ENCODE measurements at regions not wholly inside any gene's neighbourhood (a gene's known extent, or its start where the extent isn't known, plus 50 kb on each side); places are given as distances from the start of the nearest gene placed in this dataset.

DNA sequence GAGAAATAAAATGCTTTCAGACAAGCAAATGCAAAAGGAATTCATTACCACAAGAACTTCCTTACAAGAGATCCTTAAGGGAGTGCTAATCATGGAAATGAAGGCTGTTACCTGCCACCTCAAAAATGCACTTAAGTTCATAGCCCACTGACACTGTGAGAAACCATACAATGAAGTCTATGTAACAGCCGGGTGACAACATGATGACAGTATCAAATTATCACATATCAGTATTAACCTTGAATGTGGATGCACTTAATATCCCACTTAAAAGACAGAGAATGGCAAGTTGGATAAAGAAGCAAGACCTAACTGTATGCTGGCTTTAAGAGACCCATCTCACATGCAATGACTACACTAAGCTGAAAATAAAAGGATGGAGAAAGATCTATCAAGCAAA is 403.4 kb upstream of the MC4R start:
- peaks cover 12% of the 10 kb centered on the region for H3K36me3 Mint-ChIP-seq
- no peak overlapping the region for H3K4me3 Mint-ChIP-seq
- Histone ChIP-seq H3K36me3 (ENCODE audit: control insufficient read depth, insufficient read depth, low read length) (no peaks in the 10 kb centered on the region), H3K4me3 (ENCODE audit: low read length) (no peak overlapping the region), H3K27ac (ENCODE audit: low read length) (no peak overlapping the region), H3K4me1 (ENCODE audit: control insufficient read depth, insufficient read depth, low read length) (no peaks in the 10 kb centered on the region), H3K27me3 (ENCODE audit: control insufficient read depth, insufficient read depth, low read length) (no peaks in the 10 kb centered on the region), H3K9me3 (ENCODE audit: control insufficient read depth, insufficient read depth, low read length) (peaks cover 8% of the 10 kb centered on the region)
- TF ChIP-seq, protein P1, sequence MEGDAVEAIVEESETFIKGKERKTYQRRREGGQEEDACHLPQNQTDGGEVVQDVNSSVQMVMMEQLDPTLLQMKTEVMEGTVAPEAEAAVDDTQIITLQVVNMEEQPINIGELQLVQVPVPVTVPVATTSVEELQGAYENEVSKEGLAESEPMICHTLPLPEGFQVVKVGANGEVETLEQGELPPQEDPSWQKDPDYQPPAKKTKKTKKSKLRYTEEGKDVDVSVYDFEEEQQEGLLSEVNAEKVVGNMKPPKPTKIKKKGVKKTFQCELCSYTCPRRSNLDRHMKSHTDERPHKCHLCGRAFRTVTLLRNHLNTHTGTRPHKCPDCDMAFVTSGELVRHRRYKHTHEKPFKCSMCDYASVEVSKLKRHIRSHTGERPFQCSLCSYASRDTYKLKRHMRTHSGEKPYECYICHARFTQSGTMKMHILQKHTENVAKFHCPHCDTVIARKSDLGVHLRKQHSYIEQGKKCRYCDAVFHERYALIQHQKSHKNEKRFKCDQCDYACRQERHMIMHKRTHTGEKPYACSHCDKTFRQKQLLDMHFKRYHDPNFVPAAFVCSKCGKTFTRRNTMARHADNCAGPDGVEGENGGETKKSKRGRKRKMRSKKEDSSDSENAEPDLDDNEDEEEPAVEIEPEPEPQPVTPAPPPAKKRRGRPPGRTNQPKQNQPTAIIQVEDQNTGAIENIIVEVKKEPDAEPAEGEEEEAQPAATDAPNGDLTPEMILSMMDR (IDR thresholded peaks at IDR 0.05) = no peak
- intact Hi-C loops (cut with micrococcal nuclease) = no loop called here
- 100% methylated on average over 1 of the region's 1 CpG for WGBS (ENCODE audit: insufficient coverage)
- no peak overlapping the region for H3K27ac Mint-ChIP-seq
- no peaks in the 10 kb centered on the region for H3K4me1 Mint-ChIP-seq
- H3K27me3 Mint-ChIP-seq (ENCODE audit: low read depth in 2 of 2) = no peaks in the 10 kb centered on the region
- no peak for DNase-seq
- peaks cover 17 to 22% of the 10 kb centered on the region in 2 donors for H3K9me3 Mint-ChIP-seq
- ATAC-seq = no peak

DNA sequence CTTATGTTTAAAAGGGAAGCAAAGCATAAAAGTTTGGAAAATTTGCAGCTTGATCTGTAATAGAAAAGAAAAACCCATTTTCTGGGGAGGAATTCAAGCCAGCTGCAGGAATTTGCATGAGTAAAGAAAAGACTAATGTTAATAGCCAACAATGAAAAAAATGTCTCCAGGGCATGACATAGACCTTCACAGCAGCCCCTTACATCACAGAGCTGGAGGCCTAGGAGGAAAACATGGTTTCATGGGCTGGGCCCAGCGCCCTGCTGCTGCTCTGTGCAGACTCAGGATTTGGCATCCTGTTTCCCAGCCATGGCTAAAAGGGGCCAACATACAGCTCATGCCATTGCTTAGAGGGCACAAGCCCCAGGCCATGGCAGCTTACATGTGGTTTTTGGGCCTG is 411.6 kb upstream of the MC4R start:
- intact Hi-C loops (cut with micrococcal nuclease) = no loop called here
- no peak for ATAC-seq

DNA sequence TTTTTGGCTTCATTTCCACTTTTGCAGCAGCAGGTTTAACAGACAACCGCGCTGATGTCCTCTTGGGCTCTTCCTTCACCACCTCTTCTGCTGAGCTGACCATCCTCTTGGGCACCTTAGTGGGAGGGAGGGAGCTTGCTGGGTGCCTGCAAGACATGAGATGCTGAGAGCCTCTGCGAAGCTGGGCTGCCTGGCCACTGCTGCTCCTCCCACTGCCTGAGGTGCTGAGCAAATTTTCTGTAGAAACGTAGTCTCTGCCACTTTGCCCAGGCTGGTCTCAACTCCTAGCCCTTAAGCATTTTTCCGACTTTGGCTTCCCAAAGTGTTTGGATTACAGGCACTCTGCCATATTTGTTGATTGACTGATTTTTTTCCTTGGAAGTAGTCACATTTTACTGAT is 422.2 kb upstream of the MC4R start:
- TF ChIP-seq, protein P1 (IDR thresholded peaks at IDR 0.05) = no peak
- Mint-ChIP-seq H3K27me3 (ENCODE audit: low read depth in 2 of 2) (no peaks in the 10 kb centered on the region), H3K4me1 (no peaks in the 10 kb centered on the region), H3K27ac (no peak overlapping the region), H3K9me3 (peaks cover 10 to 17% of the 10 kb centered on the region in 2 donors), H3K36me3 (peaks cover 8% of the 10 kb centered on the region), H3K4me3 (no peak overlapping the region)
- Histone ChIP-seq H3K36me3 (ENCODE audit: control insufficient read depth, insufficient read depth, low read length) (no peaks in the 10 kb centered on the region), H3K27me3 (ENCODE audit: control insufficient read depth, insufficient read depth, low read length) (no peaks in the 10 kb centered on the region), H3K4me1 (ENCODE audit: control insufficient read depth, insufficient read depth, low read length) (no peaks in the 10 kb centered on the region), H3K27ac (ENCODE audit: low read length) (no peak overlapping the region), H3K4me3 (ENCODE audit: low read length) (no peak overlapping the region), H3K9me3 (ENCODE audit: control insufficient read depth, insufficient read depth, low read length) (peaks cover 7% of the 10 kb centered on the region)
- ATAC-seq (no peak), DNase-seq (no peak)
- intact Hi-C loops (cut with micrococcal nuclease) = no loop called here
- 89% methylated on average over 5 of the region's 5 CpGs for WGBS (ENCODE audit: insufficient coverage)

More for the DNA sequence above, 411.6 kb upstream of the MC4R start:
- no peak overlapping the region for H3K27ac Mint-ChIP-seq
- Histone ChIP-seq H3K4me3 (ENCODE audit: low read length) (no peak overlapping the region), H3K36me3 (ENCODE audit: control insufficient read depth, insufficient read depth, low read length) (no peaks in the 10 kb centered on the region), H3K9me3 (ENCODE audit: control insufficient read depth, insufficient read depth, low read length) (peaks cover 6% of the 10 kb centered on the region), H3K4me1 (ENCODE audit: control insufficient read depth, insufficient read depth, low read length) (no peaks in the 10 kb centered on the region), H3K27me3 (ENCODE audit: control insufficient read depth, insufficient read depth, low read length) (no peaks in the 10 kb centered on the region), H3K27ac (ENCODE audit: low read length) (no peak overlapping the region)
- H3K9me3 Mint-ChIP-seq = peaks cover 11 to 22% of the 10 kb centered on the region in 2 donors
- H3K4me3 Mint-ChIP-seq = no peak overlapping the region
- TF ChIP-seq, protein P1 (IDR thresholded peaks at IDR 0.05) = no peak
- H3K36me3 Mint-ChIP-seq = no peaks in the 10 kb centered on the region
- DNase-seq = no peak
- H3K4me1 Mint-ChIP-seq = no peaks in the 10 kb centered on the region
- WGBS (ENCODE audit: insufficient coverage) = 67% methylated on average over 1 of the region's 1 CpG
- H3K27me3 Mint-ChIP-seq (ENCODE audit: low read depth in 2 of 2) = no peaks in the 10 kb centered on the region

DNA sequence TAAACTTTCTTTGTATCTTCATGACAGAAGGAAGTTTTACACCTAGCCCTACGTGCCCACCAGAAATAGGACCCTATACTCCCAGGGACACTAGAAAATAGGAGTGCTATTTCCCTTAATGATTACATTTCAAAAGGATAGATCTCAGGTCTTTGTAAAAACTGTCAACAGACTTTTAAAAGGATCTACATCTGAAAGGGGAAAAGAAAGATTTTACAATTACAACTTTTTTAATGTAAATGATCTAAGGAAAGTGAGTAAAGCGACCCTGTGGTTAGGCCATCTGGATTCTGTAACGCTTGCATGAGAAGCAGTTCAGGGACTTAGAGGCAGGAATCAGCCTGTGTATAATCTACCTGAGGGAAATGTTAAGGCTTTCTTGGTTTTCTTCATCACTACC is 431.8 kb upstream of the MC4R start:
- TF ChIP-seq, protein P1 (IDR thresholded peaks at IDR 0.05) = no peak
- Histone ChIP-seq H3K27me3 (ENCODE audit: control insufficient read depth, insufficient read depth, low read length) (no peaks in the 10 kb centered on the region), H3K9me3 (ENCODE audit: control insufficient read depth, insufficient read depth, low read length) (no peaks in the 10 kb centered on the region), H3K4me1 (ENCODE audit: control insufficient read depth, insufficient read depth, low read length) (no peaks in the 10 kb centered on the region), H3K36me3 (ENCODE audit: control insufficient read depth, insufficient read depth, low read length) (no peaks in the 10 kb centered on the region), H3K4me3 (ENCODE audit: low read length) (no peak overlapping the region), H3K27ac (ENCODE audit: low read length) (no peak overlapping the region)
- no peak for DNase-seq
- no peak for ATAC-seq
- H3K4me3 Mint-ChIP-seq = no peak overlapping the region
- no peaks in the 10 kb centered on the region for H3K4me1 Mint-ChIP-seq
- peaks cover 8 to 14% of the 10 kb centered on the region in 2 donors for H3K9me3 Mint-ChIP-seq
- no peaks in the 10 kb centered on the region for H3K36me3 Mint-ChIP-seq
- WGBS (ENCODE audit: insufficient coverage) = 100% methylated on average over 1 of the region's 3 CpGs
- H3K27me3 Mint-ChIP-seq (ENCODE audit: low read depth in 2 of 2) = no peaks in the 10 kb centered on the region
- intact Hi-C loops (cut with micrococcal nuclease) = no loop called here
- H3K27ac Mint-ChIP-seq = no peak overlapping the region
